Urothelium cell line (cell line): ENCODE measurements at regions not wholly inside any gene's neighbourhood (a gene's known extent, or its start where the extent isn't known, plus 50 kb on each side); places are given as distances from the start of the nearest gene placed in this dataset.
"Not testable (repeated sequence)": the region's sequence is repeated elsewhere in the genome, so short reads cannot be mapped to it uniquely, and the experiment has no call there.

Source experiments
- DNase-seq: peaks from one replicate; pipeline ENCODE4 v3.0.0; 2011; ENCODE audit warnings: low spot score, mixed read lengths
- FAIRE-seq: peaks from 2 replicates; lab custom pipeline; 2011; peaks lifted over from hg19 to GRCh38; lab: Jason Lieb, UNC

DNA sequence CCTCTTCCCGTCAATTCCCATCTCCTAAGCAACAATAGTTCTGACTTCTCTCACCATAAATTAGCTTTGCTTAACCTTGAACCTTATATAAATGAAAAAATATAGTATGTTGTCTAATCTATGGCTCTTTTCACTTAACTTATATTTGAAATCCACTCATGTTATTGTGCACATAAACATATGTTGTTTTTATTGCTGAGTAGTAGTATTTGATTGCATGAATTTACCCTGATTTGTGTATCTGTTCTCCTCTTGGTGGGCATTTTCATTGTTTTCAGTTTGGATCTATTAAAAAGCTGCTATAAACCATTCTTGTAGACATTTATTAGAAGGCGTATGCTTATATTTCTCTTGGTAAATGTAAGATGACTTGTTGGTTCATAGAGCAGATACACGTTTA is 874.3 kb upstream of the ZEB2 start:
- FAIRE-seq (no peak), DNase-seq (no peak)

DNA sequence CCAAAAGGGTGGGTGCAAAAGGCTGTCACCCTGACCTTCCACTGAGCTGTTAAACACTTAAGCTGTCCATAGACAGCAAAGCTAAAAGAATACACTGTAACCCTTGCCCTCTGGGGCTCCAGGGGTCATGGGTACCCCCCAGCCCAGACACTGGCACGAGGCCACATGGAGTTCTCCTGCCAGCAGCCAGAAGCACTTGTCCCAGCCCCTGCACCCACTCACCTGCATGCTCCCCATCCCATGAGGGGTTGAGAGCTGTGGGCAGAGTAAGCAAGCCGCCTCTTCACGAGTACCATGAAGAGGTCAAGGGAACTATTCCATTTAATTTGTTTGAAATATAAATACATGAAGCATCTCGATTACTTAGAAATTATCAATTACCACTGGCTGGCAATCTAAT is 867.1 kb upstream of the ZEB2 start:
- FAIRE-seq (no peak), DNase-seq (no peak)

DNA sequence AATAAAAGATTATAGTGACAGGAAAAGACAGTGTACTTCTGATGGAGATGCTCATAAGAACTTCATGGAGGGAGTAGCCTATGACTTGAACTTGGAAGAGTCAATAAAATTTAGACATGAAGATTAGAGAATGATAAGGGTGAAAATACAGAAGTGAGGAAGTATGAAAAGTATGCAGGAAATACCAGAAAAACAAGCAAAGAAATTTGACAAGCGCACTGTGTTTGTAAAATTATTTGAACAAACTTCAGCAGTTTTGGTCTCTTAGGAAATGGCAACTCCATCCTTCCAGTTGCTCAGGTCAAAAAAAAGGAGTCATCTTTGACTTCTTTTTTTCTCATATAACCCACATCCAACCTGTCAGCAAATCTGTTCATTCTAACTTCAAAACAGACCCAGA is 864.0 kb upstream of the ZEB2 start:
- FAIRE-seq (no peak), DNase-seq (no peak)

DNA sequence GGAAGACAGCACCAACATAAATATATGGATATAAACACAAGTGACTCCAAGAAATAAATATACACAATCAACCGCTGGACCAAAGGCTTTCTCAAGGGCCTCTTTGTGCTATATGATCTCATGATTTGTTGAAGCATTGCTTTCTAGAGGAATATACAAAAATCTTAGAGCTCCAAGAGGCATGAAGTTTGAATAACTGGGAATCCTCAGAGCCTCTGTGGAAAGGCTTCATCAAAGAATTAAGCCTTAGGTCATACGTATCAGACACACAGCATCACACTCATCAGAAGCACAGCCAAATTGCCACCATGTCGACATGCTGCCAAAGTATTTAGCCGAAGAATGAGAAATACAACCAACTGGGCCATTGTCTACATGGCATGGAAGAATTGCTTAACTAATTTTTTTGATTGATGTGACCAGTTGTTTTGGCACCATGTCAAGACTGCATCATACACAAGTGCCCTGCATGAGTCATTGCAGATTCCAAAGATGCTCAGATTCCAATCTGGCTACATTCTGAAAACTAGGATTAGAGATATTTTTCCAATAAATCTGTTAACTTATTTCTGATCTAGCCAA is 860.6 kb upstream of the ZEB2 start:
- DNase-seq (peak; percentile 58), FAIRE-seq (no peak)

GRCh38 chr2:145379934-145380333 is 860.0 kb upstream of the ZEB2 start:
- DNase-seq (no peak), FAIRE-seq (no peak)

- FAIRE-seq, result no peak
- no peak for DNase-seq
These were observed 854.2 kb upstream of the ZEB2 start for GRCh38 chr2:145374165-145374564.

DNA sequence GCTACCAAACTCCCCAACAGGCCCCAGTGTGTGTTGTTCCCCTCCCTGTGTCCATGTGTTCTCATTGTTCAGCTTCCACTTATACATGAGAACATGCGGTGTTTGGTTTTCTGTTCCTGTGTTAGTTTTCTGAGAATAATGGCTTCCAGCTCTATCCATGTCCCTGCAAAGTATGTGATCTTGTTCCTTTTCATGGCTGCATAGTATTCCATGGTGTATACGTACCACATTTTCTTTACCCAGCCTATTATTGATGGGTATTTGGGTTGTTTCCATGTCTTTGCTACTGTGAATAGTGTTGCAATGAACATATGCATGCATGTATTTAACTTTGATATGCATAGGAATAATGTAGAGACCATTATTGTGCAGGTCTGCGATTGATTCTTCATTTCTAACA is 847.4 kb upstream of the ZEB2 start:
- FAIRE-seq, DNase-seq: not testable (repeated sequence)

GRCh38 chr2:145366341-145366740 is 846.4 kb upstream of the ZEB2 start:
- no peak for FAIRE-seq
- no peak for DNase-seq

DNA sequence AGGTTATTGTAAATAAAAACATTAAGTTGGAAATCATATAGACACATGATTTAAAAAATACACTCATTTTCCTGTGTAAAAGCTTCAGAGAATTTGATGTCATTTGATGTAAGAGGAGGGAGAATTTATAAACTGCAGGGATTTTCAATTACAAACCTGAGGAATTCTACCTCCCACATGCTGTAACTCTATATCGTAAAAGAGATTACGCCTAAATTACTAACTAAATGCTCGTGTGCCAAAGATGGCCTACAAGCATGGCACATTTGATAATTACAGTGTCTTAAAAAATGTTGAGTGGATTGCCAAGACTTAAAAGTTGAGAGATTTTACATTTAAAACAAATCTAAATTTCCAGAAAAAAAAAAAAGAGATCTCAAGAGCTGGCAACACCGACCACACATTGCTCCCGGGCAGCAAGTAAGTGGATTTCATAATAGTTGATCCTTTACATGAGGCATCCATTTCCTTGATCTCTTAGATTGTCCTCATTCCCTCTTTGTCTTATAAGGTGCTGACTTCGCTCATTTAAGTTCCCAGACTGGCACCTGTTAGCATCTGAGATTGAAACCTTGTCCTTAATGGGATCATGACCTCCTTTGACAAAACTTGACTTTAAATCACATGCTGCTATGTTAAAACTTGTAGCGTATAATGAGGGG is 840.3 kb upstream of the ZEB2 start:
- no peak for DNase-seq
- FAIRE-seq, result no peak

- FAIRE-seq (no peak), DNase-seq (no peak)
These were observed 839.6 kb upstream of the ZEB2 start for GRCh38 chr2:145359561-145359960.

DNA sequence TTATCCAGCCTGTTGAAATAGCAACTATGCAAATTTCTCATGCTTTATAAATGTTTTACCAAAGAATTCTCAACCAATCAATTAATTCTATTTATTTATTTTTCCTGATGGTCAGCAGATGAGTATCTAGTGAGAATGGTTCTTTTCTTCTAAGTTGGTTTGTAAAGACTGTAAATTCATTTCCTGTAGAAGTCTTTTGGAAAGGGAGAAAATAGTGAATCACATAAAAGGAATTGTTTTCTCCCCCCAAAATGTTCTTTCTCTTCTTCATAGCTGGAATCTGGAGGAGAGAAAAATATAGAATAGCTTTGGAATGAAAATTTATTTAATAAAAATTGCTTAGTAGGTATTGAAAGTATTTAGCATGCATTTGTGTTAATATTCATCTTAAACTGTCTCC is 836.1 kb upstream of the ZEB2 start:
- DNase-seq (no peak), FAIRE-seq (no peak)

DNA sequence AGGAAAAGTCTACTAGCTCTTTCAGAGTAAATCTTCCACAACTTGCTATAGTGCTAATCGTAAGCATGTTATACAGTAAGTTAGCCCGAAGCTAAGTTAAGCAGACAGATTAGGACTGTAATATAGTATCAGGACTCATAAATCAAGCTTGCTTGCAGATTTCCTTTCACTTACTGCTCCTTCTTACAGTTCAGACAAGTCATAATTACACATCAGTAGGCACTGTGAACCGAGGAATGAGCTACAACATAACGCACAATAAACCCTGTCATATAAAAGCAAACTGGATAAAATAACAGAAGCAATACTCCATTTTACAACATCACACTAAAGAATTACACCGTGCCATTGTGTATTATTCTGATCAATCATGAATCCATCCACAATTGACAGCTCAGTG is 832.6 kb upstream of the ZEB2 start:
- no peak for FAIRE-seq
- no peak for DNase-seq

DNA sequence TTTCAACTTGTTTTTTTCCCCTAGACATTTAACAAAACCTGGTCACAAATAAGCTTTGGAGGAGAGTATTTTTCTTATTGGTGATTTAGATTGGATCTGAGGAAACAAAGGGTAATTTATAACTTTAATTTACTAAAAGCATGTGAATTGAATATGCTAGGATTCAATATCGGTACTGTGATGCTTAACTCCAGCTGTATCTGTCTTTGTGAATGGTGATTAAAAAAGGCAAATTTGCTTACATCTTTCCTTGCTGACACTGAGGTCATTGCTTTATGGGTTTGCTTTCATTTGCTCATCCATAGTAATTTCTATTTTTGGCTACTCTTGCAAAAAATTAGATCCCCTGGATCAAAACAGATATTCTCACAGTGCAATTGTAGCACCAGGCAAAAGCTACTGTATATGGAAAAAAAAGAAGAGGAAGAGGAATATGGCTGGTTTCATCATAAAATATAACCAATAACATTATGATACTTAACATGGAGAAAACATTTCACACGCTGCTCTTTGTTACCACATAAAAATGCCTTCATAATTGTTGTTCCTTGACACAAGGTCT is 832.0 kb upstream of the ZEB2 start:
- DNase-seq (no peak), FAIRE-seq (no peak)

DNA sequence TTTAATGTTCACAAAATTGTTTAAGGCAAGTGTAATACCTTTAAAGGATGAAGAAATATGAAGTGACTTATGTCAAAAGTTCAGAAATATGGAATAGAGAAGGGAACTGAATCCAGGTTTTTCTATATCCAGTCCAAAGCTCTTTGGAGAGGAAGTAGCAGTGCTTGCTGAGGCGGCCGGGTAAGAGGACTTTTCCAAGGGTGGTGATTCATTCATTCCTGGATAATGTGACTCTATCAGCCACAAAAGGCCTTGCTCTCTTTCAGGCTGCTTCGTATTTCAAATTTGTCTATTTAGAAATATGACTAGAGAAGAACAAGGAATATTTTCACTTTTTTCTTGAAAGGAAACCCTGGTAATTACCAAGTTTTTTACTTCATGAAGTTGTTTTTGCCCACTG is 830.1 kb upstream of the ZEB2 start:
- no peak for FAIRE-seq
- DNase-seq, result peak; percentile 17

- DNase-seq, result no peak
These were observed 824.3 kb upstream of the ZEB2 start for GRCh38 chr2:145344076-145344724.

DNA sequence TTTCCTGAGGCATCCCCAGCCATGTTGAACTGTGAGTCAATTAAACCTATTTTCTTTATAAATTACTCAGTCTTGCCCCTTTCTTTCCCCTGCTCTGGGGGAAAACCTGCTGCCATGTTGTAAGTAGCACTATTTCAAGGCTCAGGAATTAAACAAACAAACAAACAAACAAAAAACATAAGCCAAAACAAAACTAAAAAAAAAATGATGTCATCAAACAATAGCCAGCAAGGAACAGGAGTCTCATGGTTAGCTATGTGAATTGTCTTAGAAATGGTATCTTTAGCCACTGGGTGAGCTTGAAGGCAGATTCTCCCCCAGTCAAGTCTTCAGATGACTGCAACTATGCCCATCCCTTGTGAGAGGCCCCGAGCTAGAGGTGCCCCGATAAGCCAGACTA is 823.4 kb upstream of the ZEB2 start:
- no peak for DNase-seq
- no peak for FAIRE-seq

More at GRCh38 chr2:145344076-145344724, 824.3 kb upstream of the ZEB2 start:
- FAIRE-seq, result no peak

DNA sequence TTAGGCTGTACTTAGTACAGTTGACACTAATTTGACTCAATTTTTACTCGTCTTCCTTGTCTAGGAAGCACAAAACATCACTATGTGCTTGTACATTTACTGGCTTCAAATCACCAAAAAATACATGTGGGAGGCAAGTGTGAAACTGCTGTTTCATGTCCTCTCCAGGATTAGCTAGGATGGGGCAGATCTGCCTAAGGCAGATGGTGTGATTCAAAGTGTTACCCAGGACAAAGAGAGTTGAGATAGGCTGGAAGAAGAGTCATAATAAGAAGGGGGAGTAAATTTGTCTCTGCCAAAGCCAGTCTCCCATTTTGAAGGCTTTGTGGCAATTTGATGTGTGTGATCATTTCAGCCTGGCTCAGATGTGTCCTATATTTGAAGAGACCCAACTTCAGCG is 821.6 kb upstream of the ZEB2 start:
- FAIRE-seq (no peak), DNase-seq (no peak)

DNA sequence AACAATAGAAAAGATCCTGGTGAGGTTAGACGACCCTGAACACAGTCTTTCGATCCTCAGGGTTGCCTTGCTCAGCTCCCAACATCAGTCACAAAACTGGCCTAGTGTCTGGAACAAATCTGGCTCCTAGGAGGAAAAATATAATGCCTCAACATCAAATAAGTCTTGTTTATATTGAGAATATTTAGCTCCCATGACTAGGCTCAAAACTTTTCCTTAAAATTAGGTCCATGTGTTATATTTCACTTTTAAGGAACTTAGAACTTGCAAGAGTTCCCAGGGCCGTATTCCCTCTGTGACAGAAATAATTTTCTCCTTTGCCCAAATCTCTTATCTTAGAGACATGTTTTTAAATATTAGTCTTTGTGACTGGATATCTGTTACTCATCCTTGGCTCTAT is 819.7 kb upstream of the ZEB2 start:
- no peak for FAIRE-seq
- no peak for DNase-seq

DNA sequence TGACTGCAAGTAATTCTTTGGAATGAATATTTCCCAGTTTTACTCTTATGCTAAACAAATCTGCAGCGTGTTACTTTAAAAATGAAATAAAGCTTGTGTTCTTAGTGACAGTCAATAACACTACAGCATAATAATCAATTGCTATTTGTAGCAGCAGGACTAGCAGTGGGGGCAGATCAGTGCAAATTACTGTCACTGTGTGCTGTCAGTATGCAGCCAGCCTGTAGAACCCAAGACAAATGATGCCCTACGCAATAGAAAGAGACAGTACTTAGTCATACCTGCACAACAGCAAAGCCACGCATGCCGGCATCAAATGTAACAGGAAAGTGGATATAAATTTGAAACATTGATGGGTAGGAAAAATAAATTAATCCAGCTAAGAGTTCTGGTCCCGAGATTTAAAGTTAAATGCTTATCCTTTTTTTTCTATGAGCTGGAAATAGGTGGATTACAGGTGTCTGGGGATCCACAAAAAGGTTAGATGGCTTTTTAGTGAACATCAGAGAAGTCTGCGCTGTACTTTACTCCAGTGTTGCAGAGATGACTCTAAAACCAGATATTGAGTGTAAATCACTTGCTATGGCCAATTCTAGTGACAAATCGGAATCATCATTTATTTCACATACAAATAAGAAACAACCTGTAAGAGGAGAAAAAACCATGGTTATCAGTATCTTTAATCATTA is 812.4 kb upstream of the ZEB2 start:
- FAIRE-seq, result no peak
- DNase-seq, result no peak

DNA sequence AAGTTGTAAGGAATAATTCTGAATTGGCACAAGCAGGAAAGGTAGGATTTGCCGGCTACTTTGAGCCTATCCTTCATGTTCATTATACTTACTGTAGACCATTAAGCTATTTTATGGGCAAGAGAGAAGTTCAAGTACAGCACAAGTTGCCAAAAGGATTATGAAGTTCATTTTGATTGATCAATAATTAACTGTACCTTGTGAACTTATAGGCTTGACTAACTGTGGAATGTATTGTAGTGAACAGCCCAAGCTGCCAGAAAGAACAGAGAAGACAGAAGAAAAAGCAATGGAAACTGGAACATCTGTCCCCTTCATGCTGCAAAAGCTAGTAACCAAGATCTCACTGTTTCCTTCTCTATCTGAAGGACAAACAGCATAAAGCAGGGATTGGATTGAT is 810.1 kb upstream of the ZEB2 start:
- DNase-seq, result no peak
- no peak for FAIRE-seq

GRCh38 chr2:145325485-145325884 is 805.6 kb upstream of the ZEB2 start:
- FAIRE-seq, result no peak
- no peak for DNase-seq

DNA sequence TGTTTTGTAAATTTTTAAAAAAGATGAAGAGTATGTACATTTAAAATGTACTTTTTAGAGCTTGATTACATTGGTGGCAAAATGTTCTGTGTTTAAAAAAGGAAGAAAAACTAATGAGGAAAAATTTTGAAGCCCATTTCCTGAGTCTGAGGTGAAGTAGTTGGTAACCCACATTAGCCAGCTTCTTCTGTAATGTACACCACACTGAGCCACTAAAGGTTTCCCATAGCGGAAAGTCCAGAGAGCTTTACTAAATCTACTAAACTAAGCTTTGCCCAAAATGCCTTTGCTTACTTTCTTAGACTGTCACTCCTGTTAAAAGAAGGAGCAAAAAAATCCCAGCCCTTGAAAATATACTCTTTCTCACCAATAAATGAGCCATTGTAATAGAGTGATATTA is 804.8 kb upstream of the ZEB2 start:
- DNase-seq (no peak), FAIRE-seq (no peak)
